ENCODE measurements at regions not wholly inside any gene's neighbourhood (a gene's known extent, or its start where the extent isn't known, plus 50 kb on each side); places are given as distances from the start of the nearest gene placed in this dataset.

DNA sequence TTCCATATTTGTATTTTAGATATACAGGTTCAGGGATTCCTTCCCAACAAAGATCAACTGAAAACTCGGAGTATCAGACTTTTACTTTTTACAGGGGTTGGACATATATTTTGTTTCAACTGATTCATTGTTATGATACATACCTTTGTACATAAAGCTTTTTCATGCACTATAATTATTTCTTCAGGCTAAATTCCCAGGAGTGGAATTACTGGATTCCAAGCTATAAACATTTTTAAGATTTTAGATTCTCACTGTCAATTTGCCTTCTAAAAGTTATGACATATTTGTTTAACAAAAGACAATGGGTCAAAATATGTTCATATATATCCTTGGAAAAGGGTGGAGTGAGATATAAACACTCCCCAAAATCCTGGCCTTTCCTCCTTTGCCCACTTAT is 449.0 kb downstream of the PDCD6IP start:
- DNase-seq (ENCODE audit: low spot score): no peak

GRCh38 chr3:34248352-34248751 is 449.9 kb downstream of the PDCD6IP start:
- no peak for DNase-seq (ENCODE audit: low spot score)

DNA sequence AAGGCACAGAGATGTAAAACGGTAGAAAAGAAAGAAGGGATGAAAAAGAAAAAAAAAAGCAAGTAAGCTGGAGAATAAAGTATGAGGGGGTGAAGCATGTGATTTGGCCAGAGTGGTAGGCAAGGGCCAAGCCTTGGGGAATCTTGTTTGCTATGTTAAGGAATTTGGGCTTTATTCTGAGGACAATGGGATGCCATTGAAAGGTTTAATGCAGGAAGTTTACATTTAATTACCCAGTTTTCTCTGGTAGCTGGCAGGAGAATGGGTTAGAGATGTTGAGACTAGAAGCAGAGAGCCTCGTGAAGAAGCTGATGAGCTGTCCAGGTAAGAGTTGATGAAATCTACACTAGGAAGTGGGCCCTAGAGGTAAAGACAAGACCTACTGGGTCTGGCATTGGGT is 455.9 kb downstream of the PDCD6IP start:
- no peak for DNase-seq (ENCODE audit: low spot score)

GRCh38 chr3:34256021-34256420 is 457.6 kb downstream of the PDCD6IP start:
- no peak for DNase-seq (ENCODE audit: low spot score)

DNA sequence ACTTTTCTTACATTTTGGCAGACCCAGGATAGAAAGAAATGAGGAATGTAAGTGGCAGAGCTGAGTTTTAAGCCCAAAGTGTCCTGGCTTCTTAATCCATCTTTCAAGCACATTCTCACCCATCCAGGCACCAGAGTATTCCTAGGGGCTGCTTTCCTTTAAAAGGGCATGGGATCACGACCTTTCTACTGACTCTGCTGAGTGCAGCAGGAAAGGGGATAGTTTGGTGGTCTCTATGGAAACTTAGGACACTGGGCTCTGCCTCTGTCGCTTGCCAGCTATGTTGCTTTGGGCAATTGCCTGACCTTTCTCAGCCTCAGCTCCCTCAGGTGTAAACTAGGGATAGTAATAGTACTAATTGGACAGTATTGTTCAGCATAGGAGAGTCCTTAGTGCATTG is 458.4 kb downstream of the PDCD6IP start:
- DNase-seq (ENCODE audit: low spot score): no peak

GRCh38 chr3:34258271-34258998 is 460.0 kb downstream of the PDCD6IP start:
- DNase-seq (ENCODE audit: low spot score): no peak

DNA sequence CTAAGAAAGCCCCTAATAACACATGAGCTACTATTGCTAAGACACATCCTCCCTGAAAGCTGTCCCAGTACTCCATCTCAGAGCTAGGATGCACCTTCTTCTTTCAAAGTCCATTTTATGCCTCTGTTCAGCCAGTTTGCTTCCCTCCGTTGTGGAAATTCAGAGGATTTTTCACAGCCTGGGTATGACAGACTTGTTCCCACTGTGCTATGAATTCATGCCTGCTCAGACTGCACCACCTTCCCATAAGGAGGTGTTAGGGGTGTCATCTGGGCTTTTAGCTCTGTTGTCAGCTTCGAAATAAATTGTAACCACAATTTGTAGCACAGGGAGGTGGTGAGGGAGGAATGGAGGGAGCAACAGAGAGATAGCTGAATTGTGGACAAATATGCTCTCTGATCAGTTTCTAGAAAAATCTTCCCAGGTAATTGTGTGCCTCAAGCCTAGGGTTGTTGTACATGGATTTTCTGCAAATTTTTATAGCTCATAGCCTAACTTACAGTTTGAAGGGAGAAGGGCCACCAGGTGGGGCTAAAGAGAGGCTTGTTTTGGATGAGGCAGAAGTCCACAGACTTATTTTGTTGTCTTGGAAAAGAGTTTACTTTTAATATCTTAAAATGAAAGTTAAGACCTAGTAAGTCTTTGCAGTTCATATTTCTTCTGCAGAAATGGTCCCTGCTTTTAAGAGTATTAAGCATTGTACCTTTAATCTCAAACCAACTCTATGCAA is 462.0 kb downstream of the PDCD6IP start:
- DNase-seq (ENCODE audit: low spot score): no peak

GRCh38 chr3:34261001-34261385 is 462.6 kb downstream of the PDCD6IP start:
- DNase-seq (ENCODE audit: low spot score): no peak

- no peak for DNase-seq (ENCODE audit: low spot score)
Observed at GRCh38 chr3:34263101-34263621, 464.7 kb downstream of the PDCD6IP start.

DNA sequence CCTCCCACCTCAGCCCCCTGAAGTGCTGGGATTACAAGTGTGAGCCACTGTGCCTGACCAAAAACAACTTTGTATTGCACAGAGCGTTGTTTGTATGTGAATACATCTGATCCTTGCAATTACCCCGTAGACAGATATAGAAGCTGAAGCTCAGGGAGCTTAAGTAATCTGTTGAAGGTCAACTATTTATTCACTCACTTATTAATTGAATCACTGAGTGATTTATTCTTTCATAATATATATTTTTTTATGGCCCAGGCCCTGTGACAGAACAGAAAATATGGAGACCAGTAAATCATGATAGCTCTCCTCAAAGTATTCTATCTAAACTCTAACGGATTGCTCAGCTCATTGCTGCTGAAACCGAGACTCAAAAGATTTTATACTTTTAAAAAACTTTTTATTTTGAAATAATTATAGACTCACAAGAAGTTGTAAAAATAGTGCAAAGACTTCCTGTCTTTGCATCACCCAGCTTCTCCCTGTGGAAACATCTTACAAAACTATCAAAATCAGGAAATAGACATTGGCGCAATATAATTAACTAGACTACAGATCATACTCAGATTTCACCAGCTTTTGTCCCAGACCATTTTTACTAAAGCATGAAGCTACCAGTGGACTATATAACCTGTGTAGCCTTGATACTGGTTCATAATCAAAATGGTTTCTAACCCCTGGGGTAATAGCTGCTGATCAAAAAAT is 466.1 kb downstream of the PDCD6IP start:
- DNase-seq (ENCODE audit: low spot score): no peak

- no peak for DNase-seq (ENCODE audit: low spot score)
Observed at GRCh38 chr3:34267088-34267487, 468.7 kb downstream of the PDCD6IP start.

DNA sequence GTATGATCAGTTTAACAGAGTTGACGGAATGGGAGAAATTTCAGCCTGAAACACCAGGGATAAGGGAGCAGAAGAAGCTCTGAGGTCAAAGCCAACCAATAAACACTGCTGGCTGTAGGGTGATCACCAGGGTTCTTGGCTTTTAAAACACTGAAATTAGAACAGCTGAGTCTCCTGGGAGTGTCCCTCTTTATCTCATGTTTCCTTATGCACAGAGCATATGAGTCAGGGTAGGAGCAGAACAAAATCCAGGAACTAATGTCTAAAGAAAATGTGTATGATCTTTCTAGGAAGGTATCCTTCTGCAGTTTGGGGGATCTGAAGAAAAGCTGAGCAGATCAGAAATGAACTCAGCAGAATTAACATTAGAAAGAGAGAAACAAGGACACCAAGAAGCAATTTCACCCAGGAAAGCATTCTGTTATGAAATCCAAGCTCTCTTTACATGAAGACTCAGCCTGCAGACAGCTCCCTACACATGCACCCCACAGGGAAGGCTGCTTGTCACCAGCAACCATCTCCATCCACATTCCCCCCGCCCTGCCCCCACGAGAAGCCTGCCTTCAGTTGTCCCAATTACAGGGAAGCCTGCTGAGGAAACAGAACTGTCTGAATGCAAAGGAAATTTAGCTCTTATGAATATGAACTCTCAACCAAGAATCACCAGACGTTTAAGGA is 469.7 kb downstream of the PDCD6IP start:
- DNase-seq (ENCODE audit: low spot score): no peak

DNA sequence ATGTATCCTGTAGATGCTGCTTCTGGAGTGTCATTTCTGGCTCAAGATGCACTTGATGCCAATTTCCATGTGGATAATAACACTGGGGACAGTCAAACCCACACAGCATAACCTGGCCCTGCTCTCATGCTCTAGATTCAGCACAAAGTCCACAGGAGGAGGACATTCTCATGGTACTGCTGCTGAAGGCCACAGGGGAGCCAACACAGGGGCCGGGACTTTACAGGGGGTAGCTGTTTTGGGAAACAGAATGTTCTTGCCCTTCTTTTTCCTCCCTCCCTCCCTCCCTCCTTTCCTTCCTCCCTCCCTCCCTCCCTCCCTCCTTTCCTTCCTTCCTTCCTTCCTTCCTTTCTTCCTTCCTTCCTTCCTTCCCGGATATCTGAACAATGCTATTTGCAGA is 477.4 kb downstream of the PDCD6IP start:
- no peak for DNase-seq (ENCODE audit: low spot score)

GRCh38 chr3:34276342-34276741 is 477.9 kb downstream of the PDCD6IP start:
- no peak for DNase-seq (ENCODE audit: low spot score)

DNA sequence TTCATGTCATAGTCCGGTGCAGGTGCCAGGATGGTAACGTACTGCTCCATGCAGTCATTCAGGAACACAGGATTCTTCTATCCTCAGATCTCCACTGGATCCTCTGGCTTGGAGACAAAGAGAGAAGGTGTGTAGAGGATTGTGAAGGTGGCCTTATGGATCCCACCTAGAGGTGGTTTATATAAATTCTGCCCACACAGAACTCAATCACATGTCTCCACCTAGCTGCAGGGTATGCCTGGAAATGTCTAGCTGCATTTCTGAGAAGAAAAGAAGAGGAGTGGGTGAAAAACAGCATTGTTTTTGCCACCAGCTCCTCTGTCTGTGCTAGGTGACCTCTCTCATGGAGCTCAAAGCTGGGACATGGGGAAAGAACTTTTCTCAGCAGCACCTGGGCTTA is 478.7 kb downstream of the PDCD6IP start:
- no peak for DNase-seq (ENCODE audit: low spot score)

GRCh38 chr3:34279901-34280300 is 481.5 kb downstream of the PDCD6IP start:
- no peak for DNase-seq (ENCODE audit: low spot score)

DNA sequence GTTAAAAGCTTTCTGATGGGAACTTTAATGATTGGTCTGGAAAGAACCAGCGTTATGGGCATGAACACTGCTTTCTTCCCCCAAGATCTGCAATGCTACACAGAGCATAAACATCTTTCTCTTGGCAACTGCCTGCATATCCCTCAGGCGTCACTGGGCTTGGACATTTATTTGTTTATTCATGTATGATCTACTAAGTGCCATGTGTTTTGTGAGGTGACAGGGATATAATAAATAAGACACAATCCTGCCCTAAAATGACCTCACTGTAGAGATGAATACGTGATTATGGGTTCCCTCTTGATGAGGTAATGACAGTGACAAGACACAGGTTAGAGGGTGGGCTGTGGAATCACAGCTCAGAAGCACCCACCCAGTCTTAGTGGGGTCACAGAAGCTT is 485.3 kb downstream of the PDCD6IP start:
- no peak for DNase-seq (ENCODE audit: low spot score)

DNA sequence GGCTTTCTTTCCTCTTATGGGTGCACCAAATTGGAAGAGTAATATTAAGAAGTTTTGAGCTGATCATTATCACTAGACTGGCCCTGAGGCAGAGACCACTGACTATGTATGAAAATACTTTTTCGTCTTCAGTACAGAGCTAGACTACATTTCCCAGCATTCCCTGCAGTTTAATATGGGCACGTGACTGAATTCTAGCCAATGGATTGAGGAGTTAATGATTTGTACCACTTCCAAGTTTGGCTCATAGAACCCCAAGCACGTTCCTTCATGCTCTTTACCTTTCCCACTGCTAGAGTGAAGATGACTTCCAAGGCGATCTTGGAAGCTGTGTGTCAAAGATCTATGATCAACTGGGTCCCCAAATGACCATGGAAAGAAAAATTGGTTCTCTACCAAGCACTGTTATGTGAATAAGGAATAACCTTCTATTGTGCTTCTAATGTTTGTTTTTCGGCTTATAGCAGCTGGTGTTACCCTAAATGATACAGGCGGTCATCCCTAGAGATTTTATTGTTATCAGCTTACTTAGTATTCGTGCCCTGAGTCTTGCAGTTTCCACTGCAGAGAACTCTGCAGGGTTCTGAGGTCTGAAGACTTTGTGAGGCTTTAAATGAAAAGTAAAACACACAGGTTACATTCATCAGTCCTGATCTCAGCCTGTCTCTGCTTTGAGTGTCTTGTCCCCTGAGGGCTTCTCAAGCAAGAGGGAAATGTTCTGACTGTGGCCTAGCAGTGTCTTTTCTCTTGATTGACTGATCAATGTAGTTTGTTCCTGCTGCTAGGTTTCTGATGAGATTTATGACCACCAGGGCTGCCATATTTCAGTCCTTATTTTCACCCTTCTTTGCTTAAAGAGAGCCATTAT is 486.8 kb downstream of the PDCD6IP start:
- no peak for DNase-seq (ENCODE audit: low spot score)

GRCh38 chr3:34285827-34286188 is 487.4 kb downstream of the PDCD6IP start:
- no peak for DNase-seq (ENCODE audit: low spot score)

DNA sequence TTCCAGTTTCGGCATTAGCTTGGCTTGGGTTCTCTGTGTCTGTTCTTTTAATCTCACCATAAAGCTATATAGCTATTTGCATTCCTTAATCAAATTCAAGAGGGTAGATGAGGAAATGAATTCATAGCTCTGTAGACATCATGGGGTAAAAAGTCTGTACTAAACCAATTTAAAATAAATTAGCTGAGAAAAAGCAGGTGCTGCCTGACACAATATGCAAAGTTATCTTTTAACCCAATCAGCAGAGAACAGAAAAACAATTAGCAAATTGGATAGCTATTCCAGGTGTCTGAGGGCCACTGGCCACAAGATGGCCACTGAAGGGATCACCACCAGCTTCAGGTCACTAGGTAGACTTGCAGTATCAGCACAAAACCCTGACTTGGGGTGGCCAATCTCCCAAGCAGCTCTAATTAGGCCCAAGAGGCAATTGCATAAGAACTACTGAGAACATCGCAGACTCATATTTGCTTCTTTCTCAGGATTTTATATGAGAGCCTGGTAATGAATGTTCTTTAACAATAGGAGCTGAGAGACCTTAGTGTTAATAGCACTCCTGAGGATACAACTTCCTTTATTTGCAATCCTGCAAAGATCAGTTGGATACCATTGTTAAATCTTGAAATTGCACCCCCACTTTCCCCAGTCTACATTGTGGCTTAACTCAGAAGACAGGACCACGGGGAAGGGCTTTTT is 494.3 kb downstream of the PDCD6IP start:
- DNase-seq (ENCODE audit: low spot score): no peak

DNA sequence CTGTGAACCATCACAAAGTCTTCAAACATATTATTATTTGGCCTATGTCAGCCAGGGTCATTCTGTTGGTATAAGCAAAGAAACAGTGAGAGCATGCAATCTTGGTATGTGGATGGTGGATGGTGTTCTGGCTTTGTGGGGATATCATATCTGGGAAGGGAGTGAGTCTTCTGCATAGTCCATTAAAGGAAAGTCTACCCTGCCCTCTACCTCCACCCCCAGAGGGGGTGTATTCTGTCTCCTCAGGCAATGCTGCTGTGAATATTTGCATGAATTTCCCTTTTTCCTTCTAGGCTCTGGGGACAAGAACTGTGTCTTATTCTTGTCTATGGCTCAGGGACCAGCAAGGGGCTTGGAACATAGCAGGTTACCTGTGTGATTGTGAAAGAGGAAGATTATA is 495.8 kb downstream of the PDCD6IP start:
- DNase-seq (ENCODE audit: low spot score): no peak
